ENCODE measurements at regions not wholly inside any gene's neighbourhood (a gene's known extent, or its start where the extent isn't known, plus 50 kb on each side); places are given as distances from the start of the nearest gene placed in this dataset.

- no peak for DNase-seq (ENCODE audit: low spot score in 2 of 2)
- Histone ChIP-seq H3K4me3 (no peak overlapping the region), H3K27me3 (no peaks in the 10 kb centered on the region), H3K4me1 (no peaks in the 10 kb centered on the region), H3K9me3 (no peaks in the 10 kb centered on the region), H3K27ac (no peak overlapping the region), H3K36me3 (no peaks in the 10 kb centered on the region)
- WGBS = 80% methylated on average over 4 of the region's 4 CpGs
- TF ChIP-seq CTCF (IDR thresholded peaks at IDR 0.05) (no peak), POLR2AphosphoS5 (IDR thresholded peaks at IDR 0.05) (no peak), POLR2A (IDR thresholded peaks at IDR 0.05) (no peak), EP300 (IDR thresholded peaks at IDR 0.05) (no peak)
These were observed 566.5 kb upstream of the PKN2 start for GRCh38 chr1:88117597-88117996.

GRCh38 chr1:88118176-88118845 is 565.8 kb upstream of the PKN2 start:
- TF ChIP-seq POLR2AphosphoS5 (IDR thresholded peaks at IDR 0.05) (no peak), CTCF (IDR thresholded peaks at IDR 0.05) (no peak), EP300 (IDR thresholded peaks at IDR 0.05) (no peak), POLR2A (IDR thresholded peaks at IDR 0.05) (no peak)
- 75% methylated on average over 6 of the region's 6 CpGs for WGBS
- H3K27ac ChIP-seq = no peak overlapping the region

GRCh38 chr1:88124614-88125013 is 559.5 kb upstream of the PKN2 start:
- DNase-seq (ENCODE audit: low spot score in 2 of 2) = no peak
- Histone ChIP-seq H3K27ac (no peak overlapping the region), H3K9me3 (no peaks in the 10 kb centered on the region), H3K4me3 (no peak overlapping the region), H3K27me3 (no peaks in the 10 kb centered on the region), H3K4me1 (no peaks in the 10 kb centered on the region), H3K36me3 (no peaks in the 10 kb centered on the region)
- 62% methylated on average over 1 of the region's 1 CpG for WGBS
- TF ChIP-seq CTCF (IDR thresholded peaks at IDR 0.05) (no peak), EP300 (IDR thresholded peaks at IDR 0.05) (no peak), POLR2AphosphoS5 (IDR thresholded peaks at IDR 0.05) (no peak), POLR2A (IDR thresholded peaks at IDR 0.05) (no peak)

More at GRCh38 chr1:88118176-88118845, 565.8 kb upstream of the PKN2 start:
- Histone ChIP-seq H3K4me3 (no peak overlapping the region), H3K36me3 (no peaks in the 10 kb centered on the region), H3K9me3 (no peaks in the 10 kb centered on the region), H3K27me3 (no peaks in the 10 kb centered on the region), H3K4me1 (no peaks in the 10 kb centered on the region)
- no peak for DNase-seq (ENCODE audit: low spot score in 2 of 2)

GRCh38 chr1:88126467-88126866 is 557.6 kb upstream of the PKN2 start:
- Histone ChIP-seq H3K9me3 (no peaks in the 10 kb centered on the region), H3K27ac (no peak overlapping the region), H3K36me3 (no peaks in the 10 kb centered on the region), H3K27me3 (no peaks in the 10 kb centered on the region), H3K4me1 (no peaks in the 10 kb centered on the region), H3K4me3 (no peak overlapping the region)
- DNase-seq (ENCODE audit: low spot score in 2 of 2) = no peak
- WGBS = 85% methylated on average over 2 of the region's 2 CpGs
- TF ChIP-seq POLR2AphosphoS5 (IDR thresholded peaks at IDR 0.05) (no peak), POLR2A (IDR thresholded peaks at IDR 0.05) (no peak), EP300 (IDR thresholded peaks at IDR 0.05) (no peak), CTCF (IDR thresholded peaks at IDR 0.05) (no peak)

GRCh38 chr1:88133991-88134390 is 550.1 kb upstream of the PKN2 start:
- H3K27ac ChIP-seq = no peak overlapping the region
- H3K9me3 ChIP-seq = no peaks in the 10 kb centered on the region
- 86% methylated on average over 1 of the region's 1 CpG for WGBS
- H3K4me1 ChIP-seq = no peaks in the 10 kb centered on the region
- H3K27me3 ChIP-seq = no peaks in the 10 kb centered on the region
- H3K36me3 ChIP-seq = no peaks in the 10 kb centered on the region
- no peak overlapping the region for H3K4me3 ChIP-seq
- DNase-seq (ENCODE audit: low spot score in 2 of 2) = no peak
- TF ChIP-seq POLR2AphosphoS5 (IDR thresholded peaks at IDR 0.05) (no peak), CTCF (IDR thresholded peaks at IDR 0.05) (no peak), EP300 (IDR thresholded peaks at IDR 0.05) (no peak), POLR2A (IDR thresholded peaks at IDR 0.05) (no peak)

Data from suprapubic skin (tissue), 4 donors.